H1 (cell line): ENCODE measurements at regions not wholly inside any gene's neighbourhood (a gene's known extent, or its start where the extent isn't known, plus 50 kb on each side); places are given as distances from the start of the nearest gene placed in this dataset.

Experiments
- CHD1 ChIP-seq: IDR thresholded peaks from 2 replicates; pipeline ENCODE4 v1.6.1; 2012; ENCODE audit warnings: low read depth, low read length, improper control_type of control experiment
- CREB1 ChIP-seq: IDR thresholded peaks from 2 replicates; pipeline ENCODE4 v1.6.1; 2012; ENCODE audit warnings: inconsistent platforms
- POLR2A ChIP-seq, 2 experiments: IDR thresholded peaks; 1 replicate in 1 of 2; 2 replicates in 1 of 2; pipeline ENCODE4 v1.6.1; 2011; ENCODE audit warnings: low read depth in 2 of 2, low read length in 2 of 2, mild to moderate bottlenecking in 2 of 2; ENCODE audit errors: control extremely low read depth in 1 of 2
- POLR2AphosphoS5 ChIP-seq: IDR thresholded peaks from 2 replicates; pipeline ENCODE4 v1.6.1; 2011; ENCODE audit warnings: low read depth, low read length
- RAD21 ChIP-seq, 2 experiments: IDR thresholded peaks in 1 of 2; conservative IDR thresholded peaks in 1 of 2; 2 replicates each; pipeline ENCODE4 v1.6.1; 2011; ENCODE audit warnings: low read depth in 2 of 2, low read length in 2 of 2, improper control_type of control experiment in 1 of 2, inconsistent platforms in 1 of 2, mild to moderate bottlenecking in 1 of 2, moderate library complexity in 1 of 2
- RBBP5 ChIP-seq: IDR thresholded peaks from 2 replicates; pipeline ENCODE4 v1.7.1; 2012; ENCODE audit warnings: low read depth, mild to moderate bottlenecking, inconsistent platforms, low read length, moderate library complexity, borderline replicate concordance

DNA sequence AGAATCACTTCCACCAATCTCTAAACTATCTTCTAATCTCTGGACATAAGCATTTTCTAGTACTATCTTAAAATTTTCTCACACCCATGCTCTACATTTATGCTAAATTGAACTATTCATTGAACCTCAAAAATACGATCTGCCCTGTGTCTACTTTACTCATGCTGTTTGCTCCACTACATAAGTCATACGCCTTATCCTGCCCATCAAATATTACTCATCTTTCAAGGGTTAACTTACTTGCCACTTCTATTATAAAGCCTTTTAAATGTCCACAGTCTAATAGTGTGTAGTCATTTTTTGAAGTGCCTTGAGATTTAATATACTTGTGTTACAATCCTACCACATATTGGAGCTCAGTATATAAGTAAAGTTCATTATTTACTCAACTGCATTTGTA, 727.7 kb upstream of the SLIT2 start:
- TF ChIP-seq POLR2A (IDR thresholded peaks at IDR 0.05; ENCODE audit: control extremely low read depth in 1 of 2, low read depth in 2 of 2, low read length in 2 of 2) (no peak), POLR2AphosphoS5 (no peak), CREB1 (no peak), RAD21 (IDR thresholded peaks at IDR 0.05 in 1 of 2, conservative IDR thresholded peaks at IDR 0.05 in 1 of 2; ENCODE audit: low read depth in 2 of 2, low read length in 2 of 2) (no peak), RBBP5 (no peak), CHD1 (no peak)
